Colonic mucosa (tissue), 4 donors: ENCODE measurements at regions not wholly inside any gene's neighbourhood (a gene's known extent, or its start where the extent isn't known, plus 50 kb on each side); places are given as distances from the start of the nearest gene placed in this dataset.

ENCODE experiments used
- DNase-seq: peaks from one replicate; pipeline ENCODE4 v3.0.0-alpha.2; 2020
- H3K27ac ChIP-seq: fragments of 200-600 bp; one replicate; pipeline ENCODE4 v1.8.0; 2021
- H3K27me3 ChIP-seq: fragments of 200-600 bp; one replicate; pipeline ENCODE4 v1.8.0; 2021
- H3K36me3 ChIP-seq: fragments of 200-600 bp; one replicate; pipeline ENCODE4 v1.8.0; 2021
- H3K4me1 ChIP-seq: fragments of 200-600 bp; one replicate; pipeline ENCODE4 v1.8.0; 2021; ENCODE audit warnings: mild to moderate bottlenecking
- H3K4me3 ChIP-seq: fragments of 200-600 bp; one replicate; pipeline ENCODE4 v1.8.0; 2021
- H3K9ac ChIP-seq, 2 donors: one replicate each; pipeline ENCODE4 v1.7.0; 2013; ENCODE audit warnings: control low read depth in 2 of 2, low read depth in 2 of 2, low read length in 2 of 2
- H3K9me3 ChIP-seq: fragments of 200-600 bp; one replicate; pipeline ENCODE4 v1.8.0; 2021
- CTCF ChIP-seq: fragments of 200-600 bp; IDR thresholded peaks from one replicate; pipeline ENCODE4 v1.8.0; 2022; ENCODE audit warnings: antibody characterized with exemption, mild to moderate bottlenecking
- intact Hi-C: fragments of 100-400 bp; cut with DNase I; formaldehyde crosslinking; loops from one replicate; pipeline ENCODE4 v1.14.1; 2022
- donor health status: healthy.
- donor health status: DM: no; HTN: no; CAD: no.
- donor health status: DM: no; HTN: no; CAD: no.

GRCh38 chr18:11429876-11430275 is 179.5 kb upstream of the SLC35G4 start:
- H3K27ac ChIP-seq: no peak overlapping the region
- DNase-seq: no peak
- no peak overlapping the region for H3K4me3 ChIP-seq
- H3K27me3 ChIP-seq: no peaks in the 10 kb centered on the region
- H3K36me3 ChIP-seq: no peaks in the 10 kb centered on the region
- no peak overlapping the region for H3K9ac ChIP-seq
- no peaks in the 10 kb centered on the region for H3K4me1 ChIP-seq
- TF ChIP-seq CTCF: no peak
- H3K9me3 ChIP-seq: no peaks in the 10 kb centered on the region
- intact Hi-C loops: no loop called here

GRCh38 chr18:11425211-11425610 is 184.2 kb upstream of the SLC35G4 start:
- no peak overlapping the region for H3K4me3 ChIP-seq
- H3K36me3 ChIP-seq: no peaks in the 10 kb centered on the region
- no peaks in the 10 kb centered on the region for H3K4me1 ChIP-seq
- no peak for DNase-seq
- H3K27ac ChIP-seq: no peak overlapping the region
- H3K9me3 ChIP-seq: no peaks in the 10 kb centered on the region
- no peak overlapping the region for H3K9ac ChIP-seq
- TF ChIP-seq CTCF: no peak
- intact Hi-C loops: no loop called here
- no peaks in the 10 kb centered on the region for H3K27me3 ChIP-seq

DNA sequence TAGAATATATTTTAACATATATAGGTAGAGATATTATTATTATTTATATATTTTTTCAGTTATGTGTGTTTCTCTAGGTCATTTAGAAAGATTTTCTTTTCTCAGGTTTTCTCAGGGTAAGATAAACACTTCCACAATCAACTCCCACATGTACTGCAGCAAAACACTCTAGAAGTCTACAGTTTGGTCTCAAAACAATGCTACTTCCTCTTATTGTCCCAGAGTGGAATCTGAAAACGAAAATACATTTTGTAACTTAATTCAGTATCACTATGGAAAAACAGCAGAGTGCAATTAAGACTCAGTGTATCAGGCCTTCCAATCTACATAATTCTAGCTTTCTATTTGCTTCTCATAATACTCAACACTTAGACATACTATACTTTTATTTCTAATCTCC is 190.1 kb upstream of the SLC35G4 start:
- no peak for DNase-seq
- no peak for TF ChIP-seq CTCF
- Histone ChIP-seq H3K9me3 (no peaks in the 10 kb centered on the region), H3K4me1 (no peaks in the 10 kb centered on the region), H3K9ac (no peak overlapping the region), H3K4me3 (no peak overlapping the region), H3K27me3 (no peaks in the 10 kb centered on the region), H3K27ac (no peak overlapping the region), H3K36me3 (no peaks in the 10 kb centered on the region)
- intact Hi-C loops: no loop called here

DNA sequence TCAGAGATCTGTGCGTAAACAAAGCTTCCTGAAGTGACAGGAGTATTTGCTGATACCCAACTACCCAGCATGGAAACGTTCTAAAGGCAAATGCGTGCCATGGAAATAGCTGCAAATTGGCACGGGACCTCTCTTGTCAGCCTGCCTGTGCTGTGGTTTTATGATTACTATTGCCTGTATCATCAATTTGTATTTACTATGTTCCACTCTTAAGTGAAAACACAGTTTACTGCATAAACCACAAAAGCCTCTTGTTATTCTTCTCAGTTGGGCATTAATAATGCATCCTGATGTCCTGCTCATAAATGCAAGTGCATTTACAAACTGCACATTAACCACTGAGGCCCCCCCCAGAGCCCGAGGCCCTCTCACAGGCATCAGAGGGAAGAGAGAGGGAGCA is 196.6 kb upstream of the SLC35G4 start:
- H3K4me1 ChIP-seq: no peaks in the 10 kb centered on the region
- no peak for DNase-seq
- H3K27ac ChIP-seq: no peak overlapping the region
- no peaks in the 10 kb centered on the region for H3K27me3 ChIP-seq
- H3K36me3 ChIP-seq: no peaks in the 10 kb centered on the region
- no peak for TF ChIP-seq CTCF
- intact Hi-C loops: no loop called here
- no peak overlapping the region for H3K9ac ChIP-seq
- H3K9me3 ChIP-seq: no peaks in the 10 kb centered on the region
- H3K4me3 ChIP-seq: no peak overlapping the region

DNA sequence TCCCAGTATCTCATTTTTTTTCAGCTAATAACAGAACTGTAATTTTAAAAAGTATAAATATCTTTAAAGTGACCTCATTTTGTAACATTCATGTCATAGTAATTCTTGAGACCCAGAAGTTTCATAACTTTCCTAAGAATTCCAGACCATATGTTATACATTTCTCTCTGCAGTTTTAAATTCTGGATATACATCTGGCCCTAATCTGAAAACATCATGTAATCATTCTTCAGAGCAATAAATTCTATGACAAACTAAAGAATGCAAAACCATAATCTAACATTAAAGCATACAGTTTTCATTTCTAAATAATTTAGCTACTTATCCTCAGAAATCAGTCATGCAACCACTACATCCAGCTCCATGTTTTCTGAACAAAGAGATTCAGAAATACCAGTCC is 198.3 kb upstream of the SLC35G4 start:
- Histone ChIP-seq H3K4me3 (no peak overlapping the region), H3K9ac (no peak overlapping the region), H3K4me1 (no peaks in the 10 kb centered on the region), H3K27ac (no peak overlapping the region), H3K36me3 (no peaks in the 10 kb centered on the region), H3K9me3 (no peaks in the 10 kb centered on the region), H3K27me3 (no peaks in the 10 kb centered on the region)
- intact Hi-C loops: no loop called here
- DNase-seq: no peak
- TF ChIP-seq CTCF: no peak

- H3K4me1 ChIP-seq: no peaks in the 10 kb centered on the region
- no peak overlapping the region for H3K27ac ChIP-seq
- TF ChIP-seq CTCF: no peak
- no peak overlapping the region for H3K9ac ChIP-seq
- DNase-seq: no peak
- H3K4me3 ChIP-seq: no peak overlapping the region
- H3K27me3 ChIP-seq: no peaks in the 10 kb centered on the region
- no peaks in the 10 kb centered on the region for H3K36me3 ChIP-seq
- H3K9me3 ChIP-seq: no peaks in the 10 kb centered on the region
- intact Hi-C loops: no loop called here
Measured at GRCh38 chr18:11408555-11409065, 200.8 kb upstream of the SLC35G4 start.
